GM12878 (cell line): ENCODE measurements at regions not wholly inside any gene's neighbourhood (a gene's known extent, or its start where the extent isn't known, plus 50 kb on each side); places are given as distances from the start of the nearest gene placed in this dataset.

ENCODE experiments used
- ATAC-seq: fragments of 200-7000 bp; cut with Tn5 transposase; 3 replicates; pipeline ENCODE4 v1.9.1; 2020; ENCODE audit warnings: mild to moderate bottlenecking, moderate library complexity
- BruUV-seq: library from RNA; stranded (reverse); fragments of 400-500 nt; replicated peaks from 2 replicates; lab custom pipeline; 2021; lab: Mats Ljungman, UMichigan
- CTCF ChIA-PET: fragments of 300-600 bp; sonication (Branson Sonifier 250); formaldehyde crosslinking; extraction: SDS; loops from one replicate; lab custom pipeline; 2021; ENCODE audit warnings: inconsistent platforms; lab: Yijun Ruan, JAX
- POLR2A ChIA-PET: fragments of 350-600 bp; formaldehyde crosslinking; extraction: SDS; loops from one replicate; lab custom pipeline; 2021; ENCODE audit warnings: inconsistent platforms; lab: Charles Lee
- RAD21 ChIA-PET: fragments of 300-600 bp; sonication (Branson Sonifier 250); formaldehyde crosslinking; loops from one replicate; lab custom pipeline; 2023; ENCODE audit warnings: antibody characterized with exemption; ENCODE audit not compliant: unreplicated experiment; lab: Charles Lee
- SMC1A ChIA-PET: fragments of 300-600 bp; sonication (Branson Sonifier 250); formaldehyde crosslinking; loops from one replicate; lab custom pipeline; 2023; ENCODE audit not compliant: unreplicated experiment, uncharacterized antibody; lab: Charles Lee
- DNase-seq: peaks from one replicate; pipeline ENCODE4 v3.0.0-alpha.2; 2011; ENCODE audit warnings: low read depth, low spot score
- FAIRE-seq: peaks from 3 replicates; lab custom pipeline; 2011; peaks lifted over from hg19 to GRCh38; lab: Jason Lieb, UNC
- H2AFZ ChIP-seq: 2 replicates; pipeline ENCODE4 v1.6.0; 2011; ENCODE audit warnings: low read depth, low read length, control low read depth; ENCODE audit not compliant: control insufficient read depth
- H3K27ac ChIP-seq: 2 replicates; pipeline ENCODE4 v1.5.1; 2011; ENCODE audit warnings: control low read depth; ENCODE audit not compliant: control insufficient read depth, insufficient read depth
- H3K27me3 ChIP-seq, 2 experiments: replicated peaks in 1 of 2; 2 replicates each; pipeline versions ENCODE4 v1.6.0 to v1.6.1; 2011; ENCODE audit warnings: low read length in 1 of 2; ENCODE audit not compliant: control insufficient read depth in 2 of 2, insufficient read depth in 2 of 2
- H3K36me3 ChIP-seq, 2 experiments: 2 replicates each; pipeline ENCODE4 v1.5.1; 2011; ENCODE audit warnings: low read length in 1 of 2; ENCODE audit not compliant: control insufficient read depth in 2 of 2, insufficient read depth in 2 of 2
- H3K4me1 ChIP-seq: 2 replicates; pipeline ENCODE4 v1.6.1; 2011; ENCODE audit warnings: mild to moderate bottlenecking, low read length, moderate library complexity, mixed read lengths; ENCODE audit not compliant: control insufficient read depth, insufficient read depth
- H3K4me2 ChIP-seq: 2 replicates; pipeline ENCODE4 v1.6.0; 2011; ENCODE audit warnings: control low read depth; ENCODE audit not compliant: control insufficient read depth, insufficient read depth
- H3K4me3 ChIP-seq: fragments of 200-600 bp; sonication (generic); 2 replicates; pipeline ENCODE4 v1.5.1; 2016
- H3K79me2 ChIP-seq: 2 replicates; pipeline ENCODE4 v1.6.0; 2011; ENCODE audit warnings: low read length; ENCODE audit not compliant: control insufficient read depth, insufficient read depth
- H3K9ac ChIP-seq: 2 replicates; pipeline ENCODE4 v1.8.0; 2011; ENCODE audit warnings: low read length, control low read depth, mixed read lengths; ENCODE audit not compliant: control insufficient read depth, insufficient read depth
- H3K9me3 ChIP-seq: replicated peaks from 3 replicates; pipeline ENCODE4 v1.5.1; 2011; ENCODE audit warnings: mild to moderate bottlenecking, low read length; ENCODE audit not compliant: control insufficient read depth, insufficient read depth
- H4K20me1 ChIP-seq: 2 replicates; pipeline ENCODE4 v1.6.0; 2011; ENCODE audit not compliant: control insufficient read depth, insufficient read depth
- ATF7 ChIP-seq: fragments of 450-650 bp; IDR thresholded peaks from 2 replicates; pipeline ENCODE4 v1.6.1; 2016; ENCODE audit warnings: low read depth, mild to moderate bottlenecking
- BRCA1 ChIP-seq: IDR thresholded peaks from 2 replicates; pipeline ENCODE4 v1.6.1; 2011; ENCODE audit warnings: low read depth, low read length, improper control_type of control experiment
- CBFB ChIP-seq: IDR thresholded peaks from 2 replicates; pipeline ENCODE4 v1.6.1; 2016; ENCODE audit warnings: antibody characterized with exemption, low read depth
- CBX5 ChIP-seq: sonication (generic); IDR thresholded peaks from 2 replicates; pipeline ENCODE4 v1.6.1; 2016; ENCODE audit warnings: low read depth, moderate library complexity, mild to moderate bottlenecking, inconsistent platforms
- CHD2 ChIP-seq: IDR thresholded peaks from 2 replicates; pipeline ENCODE4 v1.6.1; 2011; ENCODE audit warnings: low read depth, low read length, improper control_type of control experiment, borderline replicate concordance
- DPF2 ChIP-seq: fragments of 450-650 bp; IDR thresholded peaks from 2 replicates; pipeline ENCODE4 v1.6.1; 2017; ENCODE audit warnings: mild to moderate bottlenecking
- E2F4 ChIP-seq: IDR thresholded peaks from 2 replicates; pipeline ENCODE4 v1.6.1; 2012; ENCODE audit warnings: low read depth, low read length, improper control_type of control experiment
- ELK1 ChIP-seq: IDR thresholded peaks from 2 replicates; pipeline ENCODE4 v1.6.1; 2012; ENCODE audit warnings: low read depth, low read length, improper control_type of control experiment
- FOS ChIP-seq: IDR thresholded peaks from 3 replicates; pipeline ENCODE4 v1.6.1; 2011; ENCODE audit warnings: borderline replicate concordance; ENCODE audit not compliant: insufficient read length; ENCODE audit errors: extremely low read depth
- HSF1 ChIP-seq: fragments of 150-350 bp; IDR thresholded peaks from 2 replicates; pipeline ENCODE4 v1.6.1; 2014; ENCODE audit warnings: mild to moderate bottlenecking, low read depth, low read length
- MEF2B ChIP-seq: fragments of 450-650 bp; IDR thresholded peaks from 2 replicates; pipeline ENCODE4 v1.6.1; 2018; ENCODE audit warnings: mild to moderate bottlenecking, moderate library complexity; ENCODE audit not compliant: partially characterized antibody, poor library complexity, severe bottlenecking
- MLLT1 ChIP-seq: fragments of 450-650 bp; IDR thresholded peaks from 2 replicates; pipeline ENCODE4 v1.6.1; 2016; ENCODE audit warnings: mild to moderate bottlenecking
- NR2C1 ChIP-seq: fragments of 450-650 bp; IDR thresholded peaks from 2 replicates; pipeline ENCODE4 v1.6.1; 2017; ENCODE audit warnings: antibody characterized with exemption, mild to moderate bottlenecking, moderate library complexity
- PAX8 ChIP-seq: fragments of 450-650 bp; IDR thresholded peaks from 2 replicates; pipeline ENCODE4 v1.6.1; 2017; ENCODE audit warnings: mild to moderate bottlenecking, moderate library complexity
- SIX5 ChIP-seq: IDR thresholded peaks from 2 replicates; pipeline ENCODE4 v1.6.1; 2011; ENCODE audit warnings: mild to moderate bottlenecking, low read depth, low read length, moderate library complexity; ENCODE audit not compliant: severe bottlenecking
- SMAD5 ChIP-seq: IDR thresholded peaks from 2 replicates; pipeline ENCODE4 v1.6.1; 2016; ENCODE audit warnings: antibody characterized with exemption, low read depth
- SP1 ChIP-seq: IDR thresholded peaks from one replicate; pipeline ENCODE4 v1.6.1; 2011; ENCODE audit warnings: low read depth, low read length
- SREBF2 ChIP-seq: IDR thresholded peaks from 2 replicates; pipeline ENCODE4 v1.6.1; 2012; ENCODE audit warnings: mild to moderate bottlenecking, low read length
- SUZ12 ChIP-seq: fragments of 200-600 bp; sonication (generic); IDR thresholded peaks from one replicate; pipeline ENCODE4 v1.6.1; 2018; ENCODE audit warnings: antibody characterized with exemption, mild to moderate bottlenecking; ENCODE audit not compliant: unreplicated experiment
- TAF1 ChIP-seq: IDR thresholded peaks from 2 replicates; pipeline ENCODE4 v1.6.1; 2011; ENCODE audit warnings: mild to moderate bottlenecking, low read depth, low read length, borderline replicate concordance
- ZBED1 ChIP-seq: IDR thresholded peaks from 2 replicates; pipeline ENCODE4 v1.6.1; 2016; ENCODE audit warnings: borderline replicate concordance
- ZNF384 ChIP-seq: IDR thresholded peaks from 2 replicates; pipeline ENCODE4 v1.6.1; 2012; ENCODE audit warnings: low read depth, mild to moderate bottlenecking, low read length, improper control_type of control experiment, borderline replicate concordance
- in situ Hi-C: fragments of 300-500 bp; cut with MboI; formaldehyde crosslinking; loops from 9 replicates; pipeline ENCODE4 v1.14.3; 2018; ENCODE audit warnings: mixed read lengths
- intact Hi-C: fragments of 100-400 bp; cut with micrococcal nuclease; formaldehyde crosslinking; loops from one replicate; pipeline ENCODE4 v1.14.2; 2022; ENCODE audit not compliant: unreplicated experiment

GRCh38 chr6:139613496-139613895 lies 239.0 kb upstream of the CITED2 start (continued):
- TF ChIP-seq SUZ12 (no peak), ELK1 (no peak)

GRCh38 chr6:139612135-139612465 lies 237.7 kb upstream of the CITED2 start:
- BruUV-seq = no TSS peak
- H3K36me3 ChIP-seq = no peaks in the 10 kb centered on the region
- H3K9me3 ChIP-seq = no peaks in the 10 kb centered on the region
- no peak overlapping the region for H3K4me2 ChIP-seq
- no peaks in the 10 kb centered on the region for H3K4me1 ChIP-seq
- no peaks in the 10 kb centered on the region for H4K20me1 ChIP-seq
- TF ChIP-seq BRCA1 (no peak), CBFB (no peak), DPF2 (no peak), MLLT1 (no peak), HSF1 (no peak), MEF2B (no peak), TAF1 (no peak), SIX5 (no peak), ZBED1 (no peak), SMAD5 (no peak), ATF7 (no peak), NR2C1 (no peak), E2F4 (no peak), ZNF384 (no peak), CHD2 (no peak), SREBF2 (no peak), PAX8 (no peak), FOS (no peak), SP1 (no peak), CBX5 (no peak)
- H2AFZ ChIP-seq = no peak overlapping the region
- ChIA-PET SMC1A (interaction anchor here (0.7 to 1.4 kb wide), 4 partner anchors 13 to 242 kb away, joined by 3 to 4 read pairs (median 3); partner anchors contain the start of gene CITED2), POLR2A (no interaction called here), RAD21 (interaction anchor here (0.6 kb wide), 1 partner anchor 97 kb away, joined by 3 read pairs; no protein-coding TSS in a partner anchor), CTCF (interaction anchor here (0.9 kb wide), 1 partner anchor 104 kb away, joined by 3 read pairs; no protein-coding TSS in a partner anchor)
- no peak for ATAC-seq
- FAIRE-seq = no peak
- no peak overlapping the region for H3K4me3 ChIP-seq
- in situ Hi-C loops = no loop called here
- intact Hi-C loops = no loop called here
- no peak for DNase-seq
- no peaks in the 10 kb centered on the region for H3K79me2 ChIP-seq
- H3K27me3 ChIP-seq = no peaks in the 10 kb centered on the region
- H3K27ac ChIP-seq = no peak overlapping the region
- no peak overlapping the region for H3K9ac ChIP-seq
